SK-N-MC (cell line): ENCODE measurements at regions not wholly inside any gene's neighbourhood (a gene's known extent, or its start where the extent isn't known, plus 50 kb on each side); places are given as distances from the start of the nearest gene placed in this dataset.

Experiments
- EZH2 ChIP-seq: fragments of 200-600 bp; sonication (generic); IDR thresholded peaks from one replicate; pipeline ENCODE4 v1.6.1; 2017; ENCODE audit warnings: antibody characterized with exemption
- FOXP2 ChIP-seq: optimal IDR thresholded peaks from 2 replicates; pipeline ENCODE3; 2011; ENCODE audit warnings: mild to moderate bottlenecking, moderate library complexity; ENCODE audit not compliant: insufficient read depth; ENCODE audit errors: extremely low read length, control extremely low read depth
- POLR2AphosphoS5 ChIP-seq: IDR thresholded peaks from 2 replicates; pipeline ENCODE4 v1.6.1; 2012; ENCODE audit warnings: mild to moderate bottlenecking, low read depth, low read length, borderline replicate concordance

DNA sequence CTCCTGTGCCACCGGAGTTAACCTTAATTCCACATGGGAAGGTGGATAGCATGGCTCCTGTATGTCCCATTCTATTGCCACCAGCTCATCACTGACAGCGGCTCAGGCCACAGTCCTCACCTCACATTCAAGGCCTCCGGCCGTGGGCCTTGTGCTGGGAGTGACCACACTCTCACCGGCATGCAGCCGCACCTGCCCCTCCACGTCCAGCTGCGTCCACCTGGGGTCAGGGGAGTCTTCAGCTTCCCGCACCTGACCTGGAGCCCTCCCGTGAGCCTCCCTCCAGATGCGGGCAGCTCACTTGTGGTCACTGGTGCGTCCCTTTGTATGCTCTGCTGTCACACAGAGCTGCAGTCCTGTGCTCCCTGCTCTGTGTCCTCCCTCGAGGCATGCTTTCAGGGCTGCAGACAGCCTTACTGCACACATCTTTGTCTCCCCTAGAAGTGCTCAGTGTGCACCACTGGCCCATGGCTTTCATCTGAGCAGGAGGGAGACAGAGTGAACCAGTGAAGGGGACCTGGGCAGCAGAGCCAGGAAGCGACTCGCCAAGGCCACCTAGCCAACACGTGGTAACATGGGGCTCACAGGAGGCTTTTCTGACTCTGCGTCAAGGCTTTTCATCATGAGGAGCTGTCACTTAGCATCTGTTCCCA lies 210.1 kb downstream of the ERCC6L2 start:
- TF ChIP-seq EZH2 (no peak), POLR2AphosphoS5 (no peak), FOXP2 (no peak)
